ENCODE measurements at regions not wholly inside any gene's neighbourhood (a gene's known extent, or its start where the extent isn't known, plus 50 kb on each side); places are given as distances from the start of the nearest gene placed in this dataset.

- Mint-ChIP-seq H3K36me3 (ENCODE audit: low read depth) (no peaks in the 10 kb centered on the region), H3K4me1 (no peaks in the 10 kb centered on the region), H3K27ac (no peak overlapping the region), H3K27me3 (no peaks in the 10 kb centered on the region), H3K4me3 (no peak overlapping the region), H3K9me3 (no peaks in the 10 kb centered on the region)
- CTCF ChIA-PET = no interaction called here
- POLR2A ChIA-PET = no interaction called here
- DNase-seq = no peak
Measured at GRCh38 chr2:17254421-17254820, 263.8 kb downstream of the RAD51AP2 start.

GRCh38 chr2:17252258-17252657 is 266.0 kb downstream of the RAD51AP2 start:
- H3K4me3 Mint-ChIP-seq = no peak overlapping the region
- no peaks in the 10 kb centered on the region for H3K36me3 Mint-ChIP-seq (ENCODE audit: low read depth)
- H3K4me1 Mint-ChIP-seq = no peaks in the 10 kb centered on the region
- ChIA-PET POLR2A (no interaction called here), CTCF (no interaction called here)
- H3K27me3 Mint-ChIP-seq = no peaks in the 10 kb centered on the region
- no peak overlapping the region for H3K27ac Mint-ChIP-seq
- no peak for DNase-seq
- no peaks in the 10 kb centered on the region for H3K9me3 Mint-ChIP-seq

GRCh38 chr2:17251171-17251570 is 267.1 kb downstream of the RAD51AP2 start:
- Mint-ChIP-seq H3K27ac (no peak overlapping the region), H3K36me3 (ENCODE audit: low read depth) (no peaks in the 10 kb centered on the region), H3K27me3 (no peaks in the 10 kb centered on the region), H3K9me3 (no peaks in the 10 kb centered on the region), H3K4me1 (no peaks in the 10 kb centered on the region), H3K4me3 (no peak overlapping the region)
- ChIA-PET CTCF (no interaction called here), POLR2A (no interaction called here)
- DNase-seq = no peak

- Mint-ChIP-seq H3K4me3 (no peak overlapping the region), H3K4me1 (no peaks in the 10 kb centered on the region), H3K27ac (no peak overlapping the region), H3K27me3 (no peaks in the 10 kb centered on the region), H3K9me3 (no peaks in the 10 kb centered on the region), H3K36me3 (ENCODE audit: low read depth) (no peaks in the 10 kb centered on the region)
- DNase-seq = no peak
- POLR2A ChIA-PET = no interaction called here
- CTCF ChIA-PET = no interaction called here
Measured at GRCh38 chr2:17249249-17249648, 269.0 kb downstream of the RAD51AP2 start.

GRCh38 chr2:17245906-17246305 is 272.3 kb downstream of the RAD51AP2 start:
- CTCF ChIA-PET = no interaction called here
- Mint-ChIP-seq H3K36me3 (ENCODE audit: low read depth) (no peaks in the 10 kb centered on the region), H3K27me3 (no peaks in the 10 kb centered on the region), H3K4me1 (no peaks in the 10 kb centered on the region), H3K27ac (no peak overlapping the region), H3K9me3 (no peaks in the 10 kb centered on the region), H3K4me3 (no peak overlapping the region)
- POLR2A ChIA-PET = no interaction called here
- DNase-seq = no peak

GRCh38 chr2:17242813-17243485 is 275.3 kb downstream of the RAD51AP2 start:
- Mint-ChIP-seq H3K4me3 (no peak overlapping the region), H3K4me1 (no peaks in the 10 kb centered on the region), H3K27me3 (no peaks in the 10 kb centered on the region), H3K27ac (no peak overlapping the region), H3K36me3 (ENCODE audit: low read depth) (no peaks in the 10 kb centered on the region), H3K9me3 (no peaks in the 10 kb centered on the region)
- ChIA-PET POLR2A (no interaction called here), CTCF (no interaction called here)
- no peak for DNase-seq

- CTCF ChIA-PET = no interaction called here
- Mint-ChIP-seq H3K4me3 (no peak overlapping the region), H3K4me1 (no peaks in the 10 kb centered on the region), H3K27me3 (no peaks in the 10 kb centered on the region), H3K27ac (no peak overlapping the region), H3K9me3 (no peaks in the 10 kb centered on the region), H3K36me3 (ENCODE audit: low read depth) (no peaks in the 10 kb centered on the region)
- POLR2A ChIA-PET = no interaction called here
- DNase-seq = no peak
Measured at GRCh38 chr2:17239550-17239949, 278.7 kb downstream of the RAD51AP2 start.

- Mint-ChIP-seq H3K4me1 (no peaks in the 10 kb centered on the region), H3K9me3 (no peaks in the 10 kb centered on the region), H3K27ac (no peak overlapping the region), H3K4me3 (no peak overlapping the region), H3K36me3 (ENCODE audit: low read depth) (no peaks in the 10 kb centered on the region), H3K27me3 (no peaks in the 10 kb centered on the region)
- CTCF ChIA-PET = no interaction called here
- POLR2A ChIA-PET = no interaction called here
- DNase-seq = no peak
Measured at GRCh38 chr2:17235167-17235566, 283.1 kb downstream of the RAD51AP2 start.

GRCh38 chr2:17232776-17233556 is 285.3 kb downstream of the RAD51AP2 start:
- ChIA-PET POLR2A (no interaction called here), CTCF (no interaction called here)
- no peak for DNase-seq
- Mint-ChIP-seq H3K4me3 (no peak overlapping the region), H3K27me3 (no peaks in the 10 kb centered on the region), H3K27ac (no peak overlapping the region), H3K9me3 (no peaks in the 10 kb centered on the region), H3K36me3 (ENCODE audit: low read depth) (no peaks in the 10 kb centered on the region), H3K4me1 (no peaks in the 10 kb centered on the region)

- H3K4me1 Mint-ChIP-seq = no peaks in the 10 kb centered on the region
Measured at GRCh38 chr2:17231394-17231965, 286.8 kb downstream of the RAD51AP2 start.

GRCh38 chr2:17229414-17229813 is 288.8 kb downstream of the RAD51AP2 start:
- no peaks in the 10 kb centered on the region for H3K36me3 Mint-ChIP-seq (ENCODE audit: low read depth)
- no peaks in the 10 kb centered on the region for H3K9me3 Mint-ChIP-seq
- ChIA-PET POLR2A (no interaction called here), CTCF (no interaction called here)
- no peak overlapping the region for H3K4me3 Mint-ChIP-seq
- H3K27ac Mint-ChIP-seq = no peak overlapping the region
- no peaks in the 10 kb centered on the region for H3K4me1 Mint-ChIP-seq
- DNase-seq = no peak
- H3K27me3 Mint-ChIP-seq = no peaks in the 10 kb centered on the region

More at GRCh38 chr2:17231394-17231965, 286.8 kb downstream of the RAD51AP2 start:
- DNase-seq = no peak
- Mint-ChIP-seq H3K36me3 (ENCODE audit: low read depth) (no peaks in the 10 kb centered on the region), H3K9me3 (no peaks in the 10 kb centered on the region), H3K27me3 (no peaks in the 10 kb centered on the region), H3K4me3 (no peak overlapping the region), H3K27ac (no peak overlapping the region)
- ChIA-PET CTCF (no interaction called here), POLR2A (no interaction called here)

- H3K27ac Mint-ChIP-seq = no peak overlapping the region
- no peaks in the 10 kb centered on the region for H3K36me3 Mint-ChIP-seq (ENCODE audit: low read depth)
- CTCF ChIA-PET = no interaction called here
- H3K4me3 Mint-ChIP-seq = no peak overlapping the region
- POLR2A ChIA-PET = no interaction called here
- H3K27me3 Mint-ChIP-seq = no peaks in the 10 kb centered on the region
- no peaks in the 10 kb centered on the region for H3K4me1 Mint-ChIP-seq
- DNase-seq = no peak
- H3K9me3 Mint-ChIP-seq = no peaks in the 10 kb centered on the region
Measured at GRCh38 chr2:17228461-17228860, 289.8 kb downstream of the RAD51AP2 start.

GRCh38 chr2:17227856-17228255 is 290.4 kb downstream of the RAD51AP2 start:
- CTCF ChIA-PET = no interaction called here
- no peak for DNase-seq
- H3K4me3 Mint-ChIP-seq = no peak overlapping the region
- no peaks in the 10 kb centered on the region for H3K4me1 Mint-ChIP-seq
- H3K27ac Mint-ChIP-seq = no peak overlapping the region
- no peaks in the 10 kb centered on the region for H3K27me3 Mint-ChIP-seq
- H3K36me3 Mint-ChIP-seq (ENCODE audit: low read depth) = no peaks in the 10 kb centered on the region
- POLR2A ChIA-PET = no interaction called here
- H3K9me3 Mint-ChIP-seq = no peaks in the 10 kb centered on the region

Data from activated CD4-positive, alpha-beta T cell treated with anti-CD3 and anti-CD28 coated beads, Interleukin-2, amount 10 ng/mL, durations not matched to agents 7 days and 5 days (primary cell).